A549 (cell line): ENCODE measurements at regions not wholly inside any gene's neighbourhood (a gene's known extent, or its start where the extent isn't known, plus 50 kb on each side); places are given as distances from the start of the nearest gene placed in this dataset.

Source experiments
- CEBPB ChIP-seq, 2 experiments: fragments of >200 bp in 1 of 2; sonication (Bioruptor Twin) in 1 of 2; formaldehyde crosslinking in 1 of 2; IDR thresholded peaks; 2 replicates each; pipeline ENCODE4 v1.6.1; 2012 to 2016
- PHF8 ChIP-seq: fragments of 200-600 bp; sonication (generic); IDR thresholded peaks from 2 replicates; pipeline ENCODE4 v1.6.1; 2016; ENCODE audit warnings: low read depth, mild to moderate bottlenecking, antibody characterized with exemption, moderate library complexity, borderline replicate concordance
- TF ChIP-seq, protein P1 (sequence below): fragments of >200 bp; sonication (Bioruptor Twin); formaldehyde crosslinking; IDR thresholded peaks from 3 replicates; pipeline ENCODE4 v1.5.1; 2016
- TF ChIP-seq, protein P2 (sequence below): fragments of 250-450 bp; sonication (Bioruptor Pico); IDR thresholded peaks from 2 replicates; pipeline ENCODE4 v1.5.0; 2020; ENCODE audit warnings: low read depth, mild to moderate bottlenecking, moderate library complexity

DNA sequence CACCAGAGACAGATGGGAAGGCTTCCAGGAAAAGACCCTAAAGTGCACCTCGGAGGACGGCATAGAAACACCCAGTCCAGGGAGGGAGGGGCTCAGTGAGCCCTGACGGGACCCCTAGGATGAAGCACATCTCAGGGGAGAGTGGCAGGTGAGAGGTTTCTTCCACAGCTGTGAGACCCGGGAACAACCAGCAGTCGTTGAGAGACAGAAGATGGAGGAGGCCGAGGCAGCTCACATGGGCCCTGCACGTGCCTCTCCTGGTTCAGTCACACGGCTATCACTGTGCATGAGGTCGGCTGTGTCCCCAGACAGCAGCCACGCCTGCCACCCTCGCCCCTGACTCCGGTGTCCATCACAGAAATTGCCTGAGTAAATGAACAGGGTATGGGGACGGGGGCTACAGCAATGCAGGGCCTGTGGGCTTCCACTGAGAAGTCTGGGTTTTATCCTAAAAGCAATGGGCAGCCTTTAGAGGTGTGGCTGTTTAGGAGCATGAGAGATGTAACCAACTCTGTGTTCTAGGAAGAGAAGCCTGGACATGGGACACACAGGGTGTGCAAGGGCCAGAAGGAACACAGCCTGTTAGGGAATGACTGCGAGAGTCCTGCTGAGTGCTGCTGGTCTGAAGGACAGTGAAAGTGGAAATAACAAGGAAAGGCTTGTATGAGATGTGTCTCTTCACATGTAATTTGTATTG lies 102.0 kb downstream of the TMEM18 start:
- TF ChIP-seq PHF8 (no peak), CEBPB (IDR thresholded peaks at IDR 0.05) (no peak)
- TF ChIP-seq, protein P1, sequence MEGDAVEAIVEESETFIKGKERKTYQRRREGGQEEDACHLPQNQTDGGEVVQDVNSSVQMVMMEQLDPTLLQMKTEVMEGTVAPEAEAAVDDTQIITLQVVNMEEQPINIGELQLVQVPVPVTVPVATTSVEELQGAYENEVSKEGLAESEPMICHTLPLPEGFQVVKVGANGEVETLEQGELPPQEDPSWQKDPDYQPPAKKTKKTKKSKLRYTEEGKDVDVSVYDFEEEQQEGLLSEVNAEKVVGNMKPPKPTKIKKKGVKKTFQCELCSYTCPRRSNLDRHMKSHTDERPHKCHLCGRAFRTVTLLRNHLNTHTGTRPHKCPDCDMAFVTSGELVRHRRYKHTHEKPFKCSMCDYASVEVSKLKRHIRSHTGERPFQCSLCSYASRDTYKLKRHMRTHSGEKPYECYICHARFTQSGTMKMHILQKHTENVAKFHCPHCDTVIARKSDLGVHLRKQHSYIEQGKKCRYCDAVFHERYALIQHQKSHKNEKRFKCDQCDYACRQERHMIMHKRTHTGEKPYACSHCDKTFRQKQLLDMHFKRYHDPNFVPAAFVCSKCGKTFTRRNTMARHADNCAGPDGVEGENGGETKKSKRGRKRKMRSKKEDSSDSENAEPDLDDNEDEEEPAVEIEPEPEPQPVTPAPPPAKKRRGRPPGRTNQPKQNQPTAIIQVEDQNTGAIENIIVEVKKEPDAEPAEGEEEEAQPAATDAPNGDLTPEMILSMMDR: no peak
- TF ChIP-seq, protein P2, sequence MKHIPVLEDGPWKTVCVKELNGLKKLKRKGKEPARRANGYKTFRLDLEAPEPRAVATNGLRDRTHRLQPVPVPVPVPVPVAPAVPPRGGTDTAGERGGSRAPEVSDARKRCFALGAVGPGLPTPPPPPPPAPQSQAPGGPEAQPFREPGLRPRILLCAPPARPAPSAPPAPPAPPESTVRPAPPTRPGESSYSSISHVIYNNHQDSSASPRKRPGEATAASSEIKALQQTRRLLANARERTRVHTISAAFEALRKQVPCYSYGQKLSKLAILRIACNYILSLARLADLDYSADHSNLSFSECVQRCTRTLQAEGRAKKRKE (CRISPR knock-in tag): no peak
